Right lobe of liver (tissue), 6 donors: ENCODE measurements at regions not wholly inside any gene's neighbourhood (a gene's known extent, or its start where the extent isn't known, plus 50 kb on each side); places are given as distances from the start of the nearest gene placed in this dataset.

ENCODE experiments used
- ATAC-seq, 4 donors: fragments of 200-7000 bp; cut with Tn5 transposase; one replicate each; pipeline ENCODE4 v1.9.1; 2020; ENCODE audit warnings: mild to moderate bottlenecking in 4 of 4, moderate library complexity in 4 of 4
- DNase-seq, 3 donors: peaks; one replicate each; pipeline ENCODE4 v3.0.0-alpha.2; 2020
- H3K27ac ChIP-seq, 3 donors: fragments of 200-600 bp; one replicate each; pipeline ENCODE4 v1.8.0; 2022
- H3K27me3 ChIP-seq, 2 donors: fragments of 200-600 bp; one replicate each; pipeline ENCODE4 v1.8.0; 2022
- H3K36me3 ChIP-seq, 4 donors: fragments of 200-600 bp; sonication (generic) in 1 of 4; one replicate each; pipeline versions ENCODE4 v1.5.1 to v1.8.0; 2017 to 2022; ENCODE audit warnings: control low read depth in 1 of 4
- H3K4me1 ChIP-seq, 4 donors: fragments of 200-600 bp; sonication (generic) in 1 of 4; one replicate each; pipeline versions ENCODE4 v1.5.1 to v1.8.0; 2017 to 2022; ENCODE audit warnings: control low read depth in 1 of 4
- H3K4me3 ChIP-seq, 3 donors: fragments of 200-600 bp; one replicate each; pipeline ENCODE4 v1.8.0; 2022
- H3K9me3 ChIP-seq, 4 donors: fragments of 200-600 bp; sonication (generic) in 1 of 4; one replicate each; pipeline versions ENCODE4 v1.5.1 to v1.8.0; 2017 to 2022; ENCODE audit warnings: control low read depth in 1 of 4
- CTCF ChIP-seq, 4 donors: fragments of 200-600 bp in 3 of 4; fragments of 450-650 bp in 1 of 4; IDR thresholded peaks; one replicate each; pipeline versions ENCODE4 v1.5.1 to v1.8.0; 2016 to 2022; ENCODE audit warnings: antibody characterized with exemption in 4 of 4, mild to moderate bottlenecking in 2 of 4
- POLR2A ChIP-seq: fragments of 450-650 bp; IDR thresholded peaks from one replicate; pipeline ENCODE4 v1.6.1; 2017; ENCODE audit warnings: antibody characterized with exemption, mild to moderate bottlenecking
- WGBS: methylation state at CpG from one replicate; pipeline ENCODE4 v1.1.6; 2018; ENCODE audit warnings: low coverage, low lambda C conversion rate; ENCODE audit not compliant: insufficient coverage; ENCODE audit errors: missing lambda C conversion rate; 5-methylcytosine and 5-hydroxymethylcytosine counted together
- intact Hi-C, 2 donors: fragments of 100-400 bp; cut with DNase I; formaldehyde crosslinking; loops; one replicate each; pipeline versions ENCODE4 v1.11.2 to v1.14.1; 2022
- donor health status: DM: no; HTN: yes; CAD: no.
- donor health status: DM: no; HTN: no; CAD: no.
- donor health status: DM: no; HTN: no; CAD: no.
- donor health status: DM: no; HTN: yes; CAD: no.
- donor health status: DM: no; HTN: yes; CAD: no.

GRCh38 chr3:194941956-194942511 lies 256.4 kb downstream of the FAM43A start:
- 67% methylated on average over 5 of the region's 9 CpGs for WGBS
- Histone ChIP-seq H3K4me3 (no peak overlapping the region), H3K36me3 (no peaks in the 10 kb centered on the region), H3K9me3 (no peaks in the 10 kb centered on the region), H3K27ac (no peak overlapping the region), H3K27me3 (no peaks in the 10 kb centered on the region), H3K4me1 (no peaks in the 10 kb centered on the region)
- DNase-seq: no peak
- ATAC-seq: no peak
- TF ChIP-seq POLR2A (no peak), CTCF (IDR thresholded peaks at IDR 0.05) (no peak)
- intact Hi-C loops: no loop called here

DNA sequence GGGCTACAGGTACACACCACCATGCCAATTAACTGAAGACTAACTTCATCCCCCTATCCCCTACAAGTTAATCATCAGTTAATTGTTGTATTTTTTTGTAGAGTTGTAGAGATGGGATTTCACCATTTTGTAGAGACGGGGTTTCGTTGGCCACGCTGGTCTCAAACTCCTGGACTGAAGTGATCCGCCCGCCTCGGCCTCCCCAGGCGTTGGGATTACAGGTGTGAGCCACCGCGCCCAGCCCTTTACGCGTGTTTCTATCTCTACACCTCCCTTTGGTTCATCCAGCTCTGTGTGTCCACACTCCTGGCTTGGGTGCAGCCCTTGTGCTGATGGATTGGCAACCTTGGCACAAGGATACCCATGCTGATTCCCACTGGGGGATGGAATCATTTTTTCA lies 258.8 kb downstream of the FAM43A start:
- no peaks in the 10 kb centered on the region for H3K27me3 ChIP-seq
- ATAC-seq (no peak), DNase-seq (no peak)
- H3K4me1 ChIP-seq: no peaks in the 10 kb centered on the region
- H3K27ac ChIP-seq: no peak overlapping the region
- TF ChIP-seq CTCF (IDR thresholded peaks at IDR 0.05): no peak
- TF ChIP-seq POLR2A: no peak
- no peaks in the 10 kb centered on the region for H3K36me3 ChIP-seq
- H3K4me3 ChIP-seq: no peak overlapping the region
- 50% methylated on average over 1 of the region's 11 CpGs for WGBS
- intact Hi-C loops: no loop called here
- no peaks in the 10 kb centered on the region for H3K9me3 ChIP-seq

DNA sequence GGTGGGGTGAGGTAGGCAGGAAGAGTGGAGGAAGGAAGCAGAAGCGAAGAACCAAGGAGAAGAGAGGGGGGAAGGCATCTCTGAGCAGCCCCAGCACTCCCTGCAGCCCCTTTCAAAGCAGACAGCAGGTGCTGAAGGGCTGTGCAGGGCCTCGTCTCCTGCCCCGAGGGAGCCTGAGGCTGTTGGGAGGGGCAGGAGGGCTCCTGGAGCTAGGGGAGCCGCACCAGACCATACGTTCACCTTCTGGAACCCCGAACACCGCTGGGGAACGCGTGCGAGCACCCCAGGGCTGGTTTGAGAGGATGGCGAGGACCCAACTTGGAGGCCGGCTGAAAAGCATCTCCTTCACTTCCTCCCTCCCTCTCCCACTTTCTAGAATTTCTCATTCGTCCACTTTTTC lies 259.8 kb downstream of the FAM43A start:
- Histone ChIP-seq H3K27ac (no peak overlapping the region), H3K27me3 (no peaks in the 10 kb centered on the region), H3K9me3 (no peaks in the 10 kb centered on the region), H3K4me1 (no peaks in the 10 kb centered on the region), H3K36me3 (no peaks in the 10 kb centered on the region), H3K4me3 (no peak overlapping the region)
- no CpG with 5 or more reads among the region's 13 CpGs for WGBS
- TF ChIP-seq POLR2A (no peak), CTCF (IDR thresholded peaks at IDR 0.05) (no peak)
- ATAC-seq: no peak
- DNase-seq: no peak
- intact Hi-C loops: no loop called here

GRCh38 chr3:194946091-194946490 lies 260.4 kb downstream of the FAM43A start:
- H3K27ac ChIP-seq: no peak overlapping the region
- DNase-seq: no peak
- intact Hi-C loops: no loop called here

More at GRCh38 chr3:194946091-194946490, 260.4 kb downstream of the FAM43A start:
- 80% methylated on average over 9 of the region's 9 CpGs for WGBS
- H3K36me3 ChIP-seq: no peaks in the 10 kb centered on the region
- H3K9me3 ChIP-seq: no peaks in the 10 kb centered on the region
- H3K4me3 ChIP-seq: no peak overlapping the region
- no peak for ATAC-seq
- TF ChIP-seq POLR2A (no peak), CTCF (IDR thresholded peaks at IDR 0.05) (no peak)
- no peaks in the 10 kb centered on the region for H3K4me1 ChIP-seq
- no peaks in the 10 kb centered on the region for H3K27me3 ChIP-seq
